NCI-H226 (cell line): ENCODE measurements at regions not wholly inside any gene's neighbourhood (a gene's known extent, or its start where the extent isn't known, plus 50 kb on each side); places are given as distances from the start of the nearest gene placed in this dataset.
"Not testable (repeated sequence)": the region's sequence is repeated elsewhere in the genome, so short reads cannot be mapped to it uniquely, and the experiment has no call there.

Source experiments
- DNase-seq: peaks from one replicate; pipeline ENCODE4 v3.0.0-alpha.2; 2015

- no peak for DNase-seq
Observed at GRCh38 chr10:21285742-21286331, 239.6 kb downstream of the SKIDA1 start.

DNA sequence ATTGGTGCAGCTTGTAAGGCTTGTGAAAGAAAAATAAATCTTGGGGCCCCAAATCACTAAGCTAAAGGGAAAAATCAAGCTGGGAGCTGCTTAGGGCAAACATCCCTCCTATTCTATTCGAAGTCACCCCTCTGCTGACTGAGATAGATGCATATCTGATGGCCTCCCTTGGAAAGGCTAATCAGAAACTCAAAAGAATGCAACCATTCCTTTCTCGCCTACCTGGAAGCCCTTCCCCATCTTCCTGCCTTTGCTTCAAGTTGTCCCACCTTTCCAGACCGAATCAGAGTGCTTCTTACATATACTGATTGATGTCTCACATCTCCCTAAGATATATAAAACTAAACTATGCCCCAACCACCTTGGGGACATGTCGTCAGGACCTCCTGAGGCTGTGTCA, 240.3 kb downstream of the SKIDA1 start:
- no peak for DNase-seq

GRCh38 chr10:21284301-21284700, 241.2 kb downstream of the SKIDA1 start:
- DNase-seq = no peak

DNA sequence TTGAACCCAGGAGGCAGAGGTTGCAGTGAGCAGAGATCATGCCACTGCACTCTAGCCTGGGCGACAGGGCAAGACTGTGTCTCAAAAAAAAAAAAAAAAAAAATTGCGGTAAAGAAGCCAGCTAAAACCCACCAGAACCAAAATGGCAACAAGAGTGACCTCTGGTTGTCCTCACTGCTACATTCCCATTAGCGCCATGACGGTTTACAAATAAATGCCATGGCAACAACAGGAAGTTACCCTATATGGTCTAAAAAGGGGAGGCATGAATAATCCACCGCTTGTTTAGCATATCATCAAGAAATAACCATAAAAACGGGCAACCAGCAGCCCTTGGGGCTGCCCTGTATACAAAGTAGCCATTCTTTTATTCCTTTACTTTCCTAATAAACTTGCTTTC, 242.4 kb downstream of the SKIDA1 start:
- DNase-seq = not testable (repeated sequence)

DNA sequence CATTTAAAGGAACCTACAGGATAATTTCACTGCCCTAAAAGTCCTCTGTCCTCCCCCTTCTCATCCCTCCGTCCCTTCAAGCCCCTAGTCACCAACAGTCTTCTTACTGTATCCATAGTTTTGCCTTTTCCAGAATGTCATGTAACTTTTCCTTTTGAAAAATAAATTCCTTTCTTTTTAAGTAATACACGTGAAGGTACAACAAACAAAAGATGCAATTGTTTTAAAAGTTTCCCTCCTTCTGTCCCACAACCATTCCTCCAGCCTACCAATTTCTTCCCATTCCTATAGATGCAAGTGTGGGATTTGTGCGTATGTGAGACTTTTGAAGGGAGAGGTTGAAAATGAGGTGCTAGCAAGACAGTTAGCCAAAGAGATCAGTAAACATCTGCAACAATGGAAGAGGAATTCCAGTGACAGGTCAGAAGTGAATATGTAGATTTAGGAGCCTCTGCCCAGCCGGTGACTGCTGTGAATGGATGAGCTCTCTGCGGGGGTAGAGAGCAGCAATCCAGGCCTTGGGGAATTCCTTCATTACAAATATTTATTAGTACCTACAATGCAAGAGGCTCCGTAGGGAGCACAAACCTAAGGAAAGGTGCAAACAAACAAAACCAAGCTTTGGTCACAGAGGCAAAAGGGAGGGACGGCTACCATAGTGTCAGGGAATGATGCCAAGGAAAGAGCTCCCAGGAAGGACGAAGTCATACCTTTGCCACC, 243.6 kb downstream of the SKIDA1 start:
- no peak for DNase-seq

GRCh38 chr10:21280971-21281572, 244.4 kb downstream of the SKIDA1 start:
- no peak for DNase-seq

- no peak for DNase-seq
Observed at GRCh38 chr10:21280037-21280436, 245.4 kb downstream of the SKIDA1 start.

DNA sequence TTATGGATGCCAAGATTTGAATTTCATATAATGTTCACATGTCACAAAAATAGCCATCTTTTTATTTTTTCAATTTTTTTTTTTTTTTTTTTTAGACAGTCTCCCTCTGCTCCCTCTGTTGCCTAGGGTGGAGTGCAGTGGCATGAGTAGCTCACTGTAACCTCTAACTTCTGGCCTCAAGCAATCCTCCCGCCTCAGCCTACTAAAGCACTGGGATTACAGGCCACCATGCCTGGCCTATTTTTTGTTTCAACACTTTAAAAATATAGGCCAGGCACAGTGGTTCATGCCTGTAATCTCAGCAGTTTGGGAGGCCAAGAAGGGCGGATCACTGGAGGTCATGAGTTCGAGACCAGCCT, 246.3 kb downstream of the SKIDA1 start:
- DNase-seq = no peak

DNA sequence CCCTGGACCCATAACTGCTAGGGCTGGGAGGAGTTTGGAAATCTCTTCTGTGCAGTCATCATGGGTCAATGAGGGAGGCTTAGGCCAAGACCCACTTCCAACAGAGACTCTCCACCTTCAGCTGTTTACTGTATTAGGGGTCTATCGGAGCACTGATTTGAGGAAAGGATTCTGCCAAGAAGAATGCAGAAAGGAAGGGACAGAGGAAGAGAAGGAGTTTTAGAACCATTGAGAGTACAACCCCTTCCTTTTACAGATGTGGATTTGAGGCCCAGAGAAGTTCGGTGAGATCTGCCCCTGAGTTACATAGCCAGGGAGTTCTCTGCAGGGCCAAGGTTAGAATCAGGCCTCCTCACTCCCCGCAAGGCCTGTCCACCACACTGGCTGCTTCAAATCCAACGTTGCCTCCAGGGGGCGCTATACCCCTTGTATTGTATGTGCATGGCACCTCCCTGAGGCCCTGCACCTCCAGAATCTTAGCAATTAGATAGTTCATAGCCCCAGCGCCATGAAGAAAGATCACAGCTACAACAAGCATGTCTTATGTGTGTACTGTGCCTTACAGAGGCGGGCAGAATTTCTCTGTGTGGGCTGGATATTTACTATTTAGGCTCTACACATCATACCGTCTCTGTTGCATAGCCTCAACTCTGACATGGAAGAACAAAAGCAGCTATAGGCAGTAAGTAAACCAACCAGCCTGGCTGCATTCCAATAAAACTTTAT, 246.8 kb downstream of the SKIDA1 start:
- peak; percentile 81 for DNase-seq

- no peak for DNase-seq
Observed at GRCh38 chr10:21273400-21273968, 252.0 kb downstream of the SKIDA1 start.

DNA sequence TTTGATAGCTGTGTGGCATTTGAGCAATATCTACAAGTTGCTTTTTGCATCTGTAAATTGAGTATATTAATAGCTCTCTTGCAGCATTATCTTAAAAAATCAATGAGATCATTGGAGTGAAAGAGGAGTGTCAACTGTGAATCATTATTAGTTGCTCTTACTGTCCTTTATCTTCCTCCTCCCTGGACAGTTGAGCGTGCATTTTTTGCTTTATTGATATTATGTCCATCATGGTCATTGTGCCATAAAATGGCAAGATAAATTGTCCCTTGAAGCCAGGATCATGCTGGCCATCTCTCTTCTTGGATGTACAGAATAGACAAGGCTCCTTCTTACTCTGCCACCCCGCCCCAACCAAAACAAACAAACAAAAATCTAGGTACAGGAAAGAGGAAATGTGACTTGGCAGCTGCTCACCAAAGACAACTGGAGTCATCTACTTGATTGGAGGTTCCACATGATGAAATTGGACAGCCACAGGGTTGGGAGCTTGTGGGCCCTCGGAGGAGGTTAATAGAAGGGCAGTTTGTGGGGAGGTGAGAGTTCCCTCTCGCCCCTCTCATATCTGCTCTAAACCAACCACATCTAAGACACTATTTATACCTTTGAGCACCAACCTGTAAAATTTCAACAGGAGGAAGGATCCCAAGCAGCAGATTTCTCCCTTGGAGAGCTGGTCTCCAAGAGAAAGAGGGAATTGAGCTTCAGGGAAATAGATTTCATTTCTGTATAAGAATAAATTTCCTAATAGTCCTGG, 252.7 kb downstream of the SKIDA1 start:
- DNase-seq = no peak

GRCh38 chr10:21270976-21271375, 254.5 kb downstream of the SKIDA1 start:
- DNase-seq = no peak

GRCh38 chr10:21269289-21269688, 256.2 kb downstream of the SKIDA1 start:
- DNase-seq = no peak

- peak; percentile 47 for DNase-seq
Observed at GRCh38 chr10:21265622-21266021, 259.9 kb downstream of the SKIDA1 start.

DNA sequence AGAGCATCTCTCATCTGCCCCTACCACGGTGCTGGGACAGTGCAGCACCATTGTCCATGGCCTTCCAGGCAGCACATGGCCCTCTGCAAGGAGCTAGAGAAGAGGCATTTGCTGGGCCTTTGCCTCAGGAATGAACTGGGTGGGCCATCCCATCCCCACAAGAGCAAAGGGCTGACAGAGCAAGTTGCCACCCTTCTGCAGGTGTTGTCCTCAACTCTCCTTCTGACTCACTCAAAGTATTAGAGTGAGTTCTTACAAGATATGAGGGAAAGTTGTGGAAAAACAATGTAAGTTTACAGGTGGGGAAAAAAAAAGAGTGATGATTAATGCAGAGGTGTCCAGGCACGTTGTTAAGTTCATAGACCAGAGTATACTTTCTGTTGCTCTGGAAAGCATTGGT, 261.2 kb downstream of the SKIDA1 start:
- no peak for DNase-seq

- DNase-seq = no peak
Observed at GRCh38 chr10:21263839-21264238, 261.6 kb downstream of the SKIDA1 start.

DNA sequence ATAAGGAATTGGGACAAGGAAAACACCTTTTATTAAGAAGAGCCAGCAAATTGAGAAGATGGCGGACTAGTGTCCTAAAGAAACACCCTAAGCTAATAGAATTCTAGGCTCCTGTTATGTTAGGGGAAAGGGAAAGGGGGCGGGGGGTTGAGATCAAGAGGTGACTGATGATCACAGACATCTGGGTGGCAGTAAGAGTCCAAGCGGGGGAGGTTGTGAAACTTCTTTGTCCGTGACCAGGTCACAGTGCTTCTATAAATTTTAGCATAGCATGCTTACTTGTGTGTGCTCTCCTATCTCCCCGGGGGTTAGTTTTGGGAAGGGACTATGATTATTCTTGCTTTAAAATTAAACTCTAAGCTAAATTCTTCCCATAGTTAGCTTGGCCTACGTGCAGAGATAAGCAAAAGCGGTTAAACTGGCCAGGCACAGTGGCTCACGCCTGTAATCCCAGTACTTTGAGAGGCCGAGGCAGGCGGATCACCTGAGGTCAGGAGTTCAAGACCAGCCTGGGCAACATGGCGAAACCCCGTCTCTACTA, 262.1 kb downstream of the SKIDA1 start:
- no peak for DNase-seq

- DNase-seq = no peak
Observed at GRCh38 chr10:21261842-21262294, 263.6 kb downstream of the SKIDA1 start.

- DNase-seq = no peak
Observed at GRCh38 chr10:21260506-21261149, 264.9 kb downstream of the SKIDA1 start.

GRCh38 chr10:21260066-21260465, 265.4 kb downstream of the SKIDA1 start:
- no peak for DNase-seq

GRCh38 chr10:21257919-21258318, 267.6 kb downstream of the SKIDA1 start:
- DNase-seq = peak; percentile 51

GRCh38 chr10:21257191-21257590, 268.3 kb downstream of the SKIDA1 start:
- no peak for DNase-seq
